ENCODE measurements at regions not wholly inside any gene's neighbourhood (a gene's known extent, or its start where the extent isn't known, plus 50 kb on each side); places are given as distances from the start of the nearest gene placed in this dataset.

- no peak for TF ChIP-seq CTCF (IDR thresholded peaks at IDR 0.05; ENCODE audit: low read length)
- no peak for TF ChIP-seq EZH2 (IDR thresholded peaks at IDR 0.05; ENCODE audit: borderline replicate concordance, low read length)
These were observed 615.8 kb downstream of the BNC2 start for GRCh38 chr9:16254674-16255073.

Measured in OCI-LY1 (cell line).